ENCODE measurements at regions not wholly inside any gene's neighbourhood (a gene's known extent, or its start where the extent isn't known, plus 50 kb on each side); places are given as distances from the start of the nearest gene placed in this dataset.

DNA sequence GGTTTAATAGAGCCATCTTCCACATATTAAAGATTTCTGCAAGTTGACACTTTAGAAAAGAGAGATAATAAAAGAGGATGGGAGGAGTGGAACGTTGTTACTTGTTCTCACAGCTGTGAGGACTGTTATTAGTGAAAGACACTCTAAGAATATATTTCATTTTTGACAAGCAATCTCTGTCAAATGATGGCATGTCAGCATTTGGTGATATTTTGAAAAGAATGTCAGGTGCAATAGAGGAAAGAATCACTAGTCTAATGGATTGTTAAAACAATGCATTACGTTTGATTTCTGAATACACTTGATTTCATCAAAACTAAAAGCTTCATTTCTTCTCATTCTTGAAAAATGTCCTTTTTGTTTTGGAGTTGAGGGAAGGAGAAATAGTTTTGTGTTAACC is 853.4 kb downstream of the PLA2G4A start:
- DNase-seq (ENCODE audit: low read depth in 1 of 2, low spot score in 1 of 2) (no peak), FAIRE-seq (no peak), ATAC-seq (no peak)
- ChIA-PET POLR2A (no interaction called here), CTCF (no interaction called here)
- Histone ChIP-seq H3K4me2 (no peak overlapping the region), H3K9me3 (no peaks in the 10 kb centered on the region), H3K4me3 (no peak overlapping the region), H3K27ac (no peak overlapping the region), H3K4me1 (peaks cover 6% of the 10 kb centered on the region; the same call in 1 of the 3 replicates)
- no peak for TF ChIP-seq KDM5A (IDR thresholded peaks at IDR 0.05)
- no peak for TF ChIP-seq HOXB13 (CRISPR knock-in tag; IDR thresholded peaks at IDR 0.05; ENCODE audit: low read depth)
- no peak for TF ChIP-seq BHLHE40 (IDR thresholded peaks at IDR 0.05; ENCODE audit: low read depth, low read length)
- TF ChIP-seq EHF (CRISPR knock-in tag; IDR thresholded peaks at IDR 0.05): no peak
- no peak for TF ChIP-seq JUNB (IDR thresholded peaks at IDR 0.05)
- TF ChIP-seq CHD2 (IDR thresholded peaks at IDR 0.05; ENCODE audit: low read length, partially characterized antibody): no peak
- TF ChIP-seq, protein P1, sequence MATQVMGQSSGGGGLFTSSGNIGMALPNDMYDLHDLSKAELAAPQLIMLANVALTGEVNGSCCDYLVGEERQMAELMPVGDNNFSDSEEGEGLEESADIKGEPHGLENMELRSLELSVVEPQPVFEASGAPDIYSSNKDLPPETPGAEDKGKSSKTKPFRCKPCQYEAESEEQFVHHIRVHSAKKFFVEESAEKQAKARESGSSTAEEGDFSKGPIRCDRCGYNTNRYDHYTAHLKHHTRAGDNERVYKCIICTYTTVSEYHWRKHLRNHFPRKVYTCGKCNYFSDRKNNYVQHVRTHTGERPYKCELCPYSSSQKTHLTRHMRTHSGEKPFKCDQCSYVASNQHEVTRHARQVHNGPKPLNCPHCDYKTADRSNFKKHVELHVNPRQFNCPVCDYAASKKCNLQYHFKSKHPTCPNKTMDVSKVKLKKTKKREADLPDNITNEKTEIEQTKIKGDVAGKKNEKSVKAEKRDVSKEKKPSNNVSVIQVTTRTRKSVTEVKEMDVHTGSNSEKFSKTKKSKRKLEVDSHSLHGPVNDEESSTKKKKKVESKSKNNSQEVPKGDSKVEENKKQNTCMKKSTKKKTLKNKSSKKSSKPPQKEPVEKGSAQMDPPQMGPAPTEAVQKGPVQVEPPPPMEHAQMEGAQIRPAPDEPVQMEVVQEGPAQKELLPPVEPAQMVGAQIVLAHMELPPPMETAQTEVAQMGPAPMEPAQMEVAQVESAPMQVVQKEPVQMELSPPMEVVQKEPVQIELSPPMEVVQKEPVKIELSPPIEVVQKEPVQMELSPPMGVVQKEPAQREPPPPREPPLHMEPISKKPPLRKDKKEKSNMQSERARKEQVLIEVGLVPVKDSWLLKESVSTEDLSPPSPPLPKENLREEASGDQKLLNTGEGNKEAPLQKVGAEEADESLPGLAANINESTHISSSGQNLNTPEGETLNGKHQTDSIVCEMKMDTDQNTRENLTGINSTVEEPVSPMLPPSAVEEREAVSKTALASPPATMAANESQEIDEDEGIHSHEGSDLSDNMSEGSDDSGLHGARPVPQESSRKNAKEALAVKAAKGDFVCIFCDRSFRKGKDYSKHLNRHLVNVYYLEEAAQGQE (IDR thresholded peaks at IDR 0.05): no peak
- no peak for TF ChIP-seq FOSL2 (IDR thresholded peaks at IDR 0.05)
- no peak for TF ChIP-seq FOSL2 (CRISPR knock-in tag; IDR thresholded peaks at IDR 0.05)
- TF ChIP-seq, protein P2, sequence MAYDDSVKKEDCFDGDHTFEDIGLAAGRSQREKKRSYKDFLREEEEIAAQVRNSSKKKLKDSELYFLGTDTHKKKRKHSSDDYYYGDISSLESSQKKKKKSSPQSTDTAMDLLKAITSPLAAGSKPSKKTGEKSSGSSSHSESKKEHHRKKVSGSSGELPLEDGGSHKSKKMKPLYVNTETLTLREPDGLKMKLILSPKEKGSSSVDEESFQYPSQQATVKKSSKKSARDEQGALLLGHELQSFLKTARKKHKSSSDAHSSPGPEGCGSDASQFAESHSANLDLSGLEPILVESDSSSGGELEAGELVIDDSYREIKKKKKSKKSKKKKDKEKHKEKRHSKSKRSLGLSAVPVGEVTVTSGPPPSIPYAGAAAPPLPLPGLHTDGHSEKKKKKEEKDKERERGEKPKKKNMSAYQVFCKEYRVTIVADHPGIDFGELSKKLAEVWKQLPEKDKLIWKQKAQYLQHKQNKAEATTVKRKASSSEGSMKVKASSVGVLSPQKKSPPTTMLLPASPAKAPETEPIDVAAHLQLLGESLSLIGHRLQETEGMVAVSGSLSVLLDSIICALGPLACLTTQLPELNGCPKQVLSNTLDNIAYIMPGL (CRISPR knock-in tag; IDR thresholded peaks at IDR 0.05; ENCODE audit: borderline replicate concordance): no peak
- TF ChIP-seq KDM1A (IDR thresholded peaks at IDR 0.05; ENCODE audit: low read depth): no peak
- no peak for TF ChIP-seq ESRRA (IDR thresholded peaks at IDR 0.05; ENCODE audit: borderline replicate concordance, low read length)
- 7% methylated on average over 2 of the region's 2 CpGs for WGBS (ENCODE audit: missing lambda C conversion rate)

DNA sequence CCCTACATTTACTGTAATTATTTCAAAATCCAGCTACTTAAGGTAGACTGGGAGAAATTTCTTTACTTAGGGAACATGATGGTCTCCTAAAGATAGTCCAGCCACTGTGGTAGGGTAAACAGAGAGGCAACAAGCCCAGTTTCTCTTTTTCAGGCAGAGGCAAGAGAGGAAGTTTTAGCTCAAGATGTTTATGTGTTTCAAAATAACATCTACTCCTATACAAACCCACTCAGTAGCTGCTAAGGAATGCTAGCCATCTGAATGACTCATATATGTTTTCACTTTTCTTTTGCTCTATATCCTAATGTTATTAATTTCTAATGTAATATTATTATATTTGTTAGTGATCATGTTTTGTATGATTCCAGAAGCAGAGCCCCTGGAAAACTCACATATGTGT is 856.6 kb downstream of the PLA2G4A start:
- FAIRE-seq: no peak
- Histone ChIP-seq H3K9me3 (no peaks in the 10 kb centered on the region), H3K4me1 (peaks cover 15% of the 10 kb centered on the region; the same call in 2 of the 3 replicates), H3K27ac (no peak overlapping the region), H3K4me3 (no peak overlapping the region), H3K4me2 (no peak overlapping the region; the same call in 2 of the 3 replicates)
- no peak for TF ChIP-seq ZSCAN20 (CRISPR knock-in tag; IDR thresholded peaks at IDR 0.05)
- no peak for TF ChIP-seq EHF (CRISPR knock-in tag; IDR thresholded peaks at IDR 0.05)
- TF ChIP-seq HOXB13 (CRISPR knock-in tag; IDR thresholded peaks at IDR 0.05; ENCODE audit: low read depth): no peak
- no peak for TF ChIP-seq RFX5 (IDR thresholded peaks at IDR 0.05)
- TF ChIP-seq HEYL (CRISPR knock-in tag; IDR thresholded peaks at IDR 0.05): no peak
- ATAC-seq: no peak
- ChIA-PET POLR2A (no interaction called here), CTCF (interaction anchor here (0.6 to 1.3 kb wide), 2 partner anchors 13 to 475 kb away, joined by 3 to 4 read pairs; no protein-coding TSS in a partner anchor)
- no peak for DNase-seq (ENCODE audit: low read depth in 1 of 2, low spot score in 1 of 2)

DNA sequence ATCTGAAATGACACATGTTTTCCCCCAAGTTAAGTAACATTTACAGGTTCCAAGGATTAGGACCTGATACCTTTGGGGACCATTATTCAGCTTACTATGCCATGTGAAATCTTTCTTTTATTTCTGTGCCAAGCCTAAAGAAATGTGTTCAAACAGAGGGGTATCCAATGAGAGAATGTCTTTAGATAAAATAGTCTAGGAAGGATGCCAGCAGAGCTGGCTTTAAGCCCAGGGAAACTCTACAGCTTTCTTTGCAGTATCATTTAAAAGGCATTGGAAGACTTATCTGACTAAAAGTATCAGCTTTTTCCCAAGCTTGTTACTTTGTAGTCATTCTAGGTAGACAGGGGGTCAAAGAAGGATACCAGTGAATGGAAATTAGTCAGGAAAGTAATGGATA is 860.4 kb downstream of the PLA2G4A start:
- TF ChIP-seq, protein P2 (CRISPR knock-in tag; IDR thresholded peaks at IDR 0.05; ENCODE audit: borderline replicate concordance): no peak
- no peak for TF ChIP-seq JUNB (IDR thresholded peaks at IDR 0.05)
- no peak for TF ChIP-seq POLR2AphosphoS2 (conservative IDR thresholded peaks at IDR 0.05; ENCODE audit: low read length)
- TF ChIP-seq NR3C1 (IDR thresholded peaks at IDR 0.05): no peak
- TF ChIP-seq CHD2 (IDR thresholded peaks at IDR 0.05; ENCODE audit: low read length, partially characterized antibody): no peak
- no peak for TF ChIP-seq EHMT2 (IDR thresholded peaks at IDR 0.05; ENCODE audit: low read depth)
- TF ChIP-seq RAD21 (conservative IDR thresholded peaks at IDR 0.05 in 1 of 2, IDR thresholded peaks at IDR 0.05 in 1 of 2): no peak
- TF ChIP-seq TFCP2L1 (CRISPR knock-in tag; IDR thresholded peaks at IDR 0.05): no peak
- TF ChIP-seq ESRRA (IDR thresholded peaks at IDR 0.05; ENCODE audit: borderline replicate concordance, low read length): no peak
- TF ChIP-seq HOXB5 (CRISPR knock-in tag; IDR thresholded peaks at IDR 0.05): no peak
- no peak for ATAC-seq
- POLR2A ChIA-PET: no interaction called here
- DNase-seq (ENCODE audit: low read depth in 1 of 2, low spot score in 1 of 2): no peak
- no peaks in the 10 kb centered on the region for H3K9me3 ChIP-seq
- H3K4me1 ChIP-seq: peaks cover 27% of the 10 kb centered on the region; the same call in 2 of the 3 replicates
- no peak overlapping the region for H3K4me3 ChIP-seq
- no peak overlapping the region; a peak in 1 of 6 replicates for H3K27ac ChIP-seq
- peak overlapping the region; percentile 17; the same call in 1 of the 3 replicates for H3K4me2 ChIP-seq
- CTCF ChIA-PET: no interaction called here
- no peak for FAIRE-seq

Measured in A549 (cell line).